Liver (tissue), 3 donors: ENCODE measurements at regions not wholly inside any gene's neighbourhood (a gene's known extent, or its start where the extent isn't known, plus 50 kb on each side); places are given as distances from the start of the nearest gene placed in this dataset.

Experiments
- EGR1 ChIP-seq, 2 donors: IDR thresholded peaks; 2 replicates each; pipeline ENCODE4 v1.6.1; 2016 to 2018; ENCODE audit warnings: antibody characterized with exemption in 2 of 2, low read depth in 2 of 2
- GABPA ChIP-seq, 2 donors: IDR thresholded peaks in 1 of 2; conservative IDR thresholded peaks in 1 of 2; 2 replicates each; pipeline ENCODE4 v1.6.1; 2016; ENCODE audit warnings: antibody characterized with exemption in 2 of 2, mild to moderate bottlenecking in 1 of 2, moderate library complexity in 1 of 2
- JUND ChIP-seq, 2 donors: IDR thresholded peaks; 2 replicates each; pipeline ENCODE4 v1.6.1; 2016; ENCODE audit warnings: antibody characterized with exemption in 2 of 2
- RAD21 ChIP-seq, 2 donors: IDR thresholded peaks; 2 replicates each; pipeline ENCODE4 v1.6.1; 2016; ENCODE audit warnings: antibody characterized with exemption in 2 of 2, mild to moderate bottlenecking in 2 of 2
- RXRA ChIP-seq, 2 donors: IDR thresholded peaks; 2 replicates each; pipeline ENCODE4 v1.6.1; 2017 to 2018; ENCODE audit warnings: antibody characterized with exemption in 2 of 2, mild to moderate bottlenecking in 1 of 2
- TAF1 ChIP-seq: conservative IDR thresholded peaks from 2 replicates; pipeline ENCODE4 v1.6.1; 2016; ENCODE audit warnings: antibody characterized with exemption, mild to moderate bottlenecking
- TF ChIP-seq, protein P1 (sequence below): fragments of 150-350 bp; IDR thresholded peaks from 2 replicates; pipeline ENCODE4 v1.5.1; 2017; ENCODE audit warnings: improper control_type of control experiment, low read depth, low read length; ENCODE audit not compliant: missing input control
- TF ChIP-seq, protein P2 (sequence below): IDR thresholded peaks from 2 replicates; pipeline ENCODE4 v1.6.1; 2016; ENCODE audit warnings: antibody characterized with exemption
- TF ChIP-seq, protein P3 (sequence below): IDR thresholded peaks from 2 replicates; pipeline ENCODE4 v1.6.1; 2016; ENCODE audit warnings: antibody characterized with exemption, mild to moderate bottlenecking
- TF ChIP-seq, protein P4 (sequence below): IDR thresholded peaks from 2 replicates; pipeline ENCODE4 v1.6.1; 2016; ENCODE audit warnings: antibody characterized with exemption
- TF ChIP-seq, protein P5 (sequence below): IDR thresholded peaks from 2 replicates; pipeline ENCODE4 v1.6.1; 2016; ENCODE audit warnings: antibody characterized with exemption
- donor health status: healthy.
- donor health status: healthy.

DNA sequence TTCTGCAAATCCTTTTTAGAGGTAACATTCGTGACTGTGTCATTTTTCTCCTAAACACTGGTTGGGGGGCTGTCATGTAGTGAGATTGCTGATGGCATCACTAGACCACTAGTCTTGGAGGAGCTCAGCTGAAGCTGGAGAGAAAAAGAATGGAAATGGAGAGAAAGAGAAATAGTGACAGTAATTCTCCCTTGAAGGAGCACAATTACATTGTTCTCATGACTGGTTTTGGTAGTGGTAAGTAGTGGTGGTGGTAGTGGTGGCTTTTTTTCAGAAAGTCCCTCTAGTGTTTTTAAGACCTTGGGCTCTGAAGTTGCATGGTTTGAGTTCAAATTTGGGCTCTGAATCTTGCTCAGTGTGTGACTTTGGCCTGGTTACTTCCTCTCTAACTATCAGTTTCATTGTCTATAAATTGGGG lies 99.8 kb downstream of the LARP7 start:
- TF ChIP-seq RXRA (IDR thresholded peaks at IDR 0.05) (no peak), GABPA (IDR thresholded peaks at IDR 0.05 in 1 of 2, conservative IDR thresholded peaks at IDR 0.05 in 1 of 2) (no peak), RAD21 (IDR thresholded peaks at IDR 0.05) (no peak), EGR1 (IDR thresholded peaks at IDR 0.05; ENCODE audit: low read depth in 2 of 2) (no peak), TAF1 (no peak), JUND (IDR thresholded peaks at IDR 0.05) (no peak)
- TF ChIP-seq, protein P1, sequence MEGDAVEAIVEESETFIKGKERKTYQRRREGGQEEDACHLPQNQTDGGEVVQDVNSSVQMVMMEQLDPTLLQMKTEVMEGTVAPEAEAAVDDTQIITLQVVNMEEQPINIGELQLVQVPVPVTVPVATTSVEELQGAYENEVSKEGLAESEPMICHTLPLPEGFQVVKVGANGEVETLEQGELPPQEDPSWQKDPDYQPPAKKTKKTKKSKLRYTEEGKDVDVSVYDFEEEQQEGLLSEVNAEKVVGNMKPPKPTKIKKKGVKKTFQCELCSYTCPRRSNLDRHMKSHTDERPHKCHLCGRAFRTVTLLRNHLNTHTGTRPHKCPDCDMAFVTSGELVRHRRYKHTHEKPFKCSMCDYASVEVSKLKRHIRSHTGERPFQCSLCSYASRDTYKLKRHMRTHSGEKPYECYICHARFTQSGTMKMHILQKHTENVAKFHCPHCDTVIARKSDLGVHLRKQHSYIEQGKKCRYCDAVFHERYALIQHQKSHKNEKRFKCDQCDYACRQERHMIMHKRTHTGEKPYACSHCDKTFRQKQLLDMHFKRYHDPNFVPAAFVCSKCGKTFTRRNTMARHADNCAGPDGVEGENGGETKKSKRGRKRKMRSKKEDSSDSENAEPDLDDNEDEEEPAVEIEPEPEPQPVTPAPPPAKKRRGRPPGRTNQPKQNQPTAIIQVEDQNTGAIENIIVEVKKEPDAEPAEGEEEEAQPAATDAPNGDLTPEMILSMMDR = no peak
- TF ChIP-seq, protein P2, sequence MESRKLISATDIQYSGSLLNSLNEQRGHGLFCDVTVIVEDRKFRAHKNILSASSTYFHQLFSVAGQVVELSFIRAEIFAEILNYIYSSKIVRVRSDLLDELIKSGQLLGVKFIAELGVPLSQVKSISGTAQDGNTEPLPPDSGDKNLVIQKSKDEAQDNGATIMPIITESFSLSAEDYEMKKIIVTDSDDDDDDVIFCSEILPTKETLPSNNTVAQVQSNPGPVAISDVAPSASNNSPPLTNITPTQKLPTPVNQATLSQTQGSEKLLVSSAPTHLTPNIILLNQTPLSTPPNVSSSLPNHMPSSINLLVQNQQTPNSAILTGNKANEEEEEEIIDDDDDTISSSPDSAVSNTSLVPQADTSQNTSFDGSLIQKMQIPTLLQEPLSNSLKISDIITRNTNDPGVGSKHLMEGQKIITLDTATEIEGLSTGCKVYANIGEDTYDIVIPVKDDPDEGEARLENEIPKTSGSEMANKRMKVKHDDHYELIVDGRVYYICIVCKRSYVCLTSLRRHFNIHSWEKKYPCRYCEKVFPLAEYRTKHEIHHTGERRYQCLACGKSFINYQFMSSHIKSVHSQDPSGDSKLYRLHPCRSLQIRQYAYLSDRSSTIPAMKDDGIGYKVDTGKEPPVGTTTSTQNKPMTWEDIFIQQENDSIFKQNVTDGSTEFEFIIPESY = no peak
- TF ChIP-seq, protein P3, sequence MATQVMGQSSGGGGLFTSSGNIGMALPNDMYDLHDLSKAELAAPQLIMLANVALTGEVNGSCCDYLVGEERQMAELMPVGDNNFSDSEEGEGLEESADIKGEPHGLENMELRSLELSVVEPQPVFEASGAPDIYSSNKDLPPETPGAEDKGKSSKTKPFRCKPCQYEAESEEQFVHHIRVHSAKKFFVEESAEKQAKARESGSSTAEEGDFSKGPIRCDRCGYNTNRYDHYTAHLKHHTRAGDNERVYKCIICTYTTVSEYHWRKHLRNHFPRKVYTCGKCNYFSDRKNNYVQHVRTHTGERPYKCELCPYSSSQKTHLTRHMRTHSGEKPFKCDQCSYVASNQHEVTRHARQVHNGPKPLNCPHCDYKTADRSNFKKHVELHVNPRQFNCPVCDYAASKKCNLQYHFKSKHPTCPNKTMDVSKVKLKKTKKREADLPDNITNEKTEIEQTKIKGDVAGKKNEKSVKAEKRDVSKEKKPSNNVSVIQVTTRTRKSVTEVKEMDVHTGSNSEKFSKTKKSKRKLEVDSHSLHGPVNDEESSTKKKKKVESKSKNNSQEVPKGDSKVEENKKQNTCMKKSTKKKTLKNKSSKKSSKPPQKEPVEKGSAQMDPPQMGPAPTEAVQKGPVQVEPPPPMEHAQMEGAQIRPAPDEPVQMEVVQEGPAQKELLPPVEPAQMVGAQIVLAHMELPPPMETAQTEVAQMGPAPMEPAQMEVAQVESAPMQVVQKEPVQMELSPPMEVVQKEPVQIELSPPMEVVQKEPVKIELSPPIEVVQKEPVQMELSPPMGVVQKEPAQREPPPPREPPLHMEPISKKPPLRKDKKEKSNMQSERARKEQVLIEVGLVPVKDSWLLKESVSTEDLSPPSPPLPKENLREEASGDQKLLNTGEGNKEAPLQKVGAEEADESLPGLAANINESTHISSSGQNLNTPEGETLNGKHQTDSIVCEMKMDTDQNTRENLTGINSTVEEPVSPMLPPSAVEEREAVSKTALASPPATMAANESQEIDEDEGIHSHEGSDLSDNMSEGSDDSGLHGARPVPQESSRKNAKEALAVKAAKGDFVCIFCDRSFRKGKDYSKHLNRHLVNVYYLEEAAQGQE = no peak
- TF ChIP-seq, protein P4, sequence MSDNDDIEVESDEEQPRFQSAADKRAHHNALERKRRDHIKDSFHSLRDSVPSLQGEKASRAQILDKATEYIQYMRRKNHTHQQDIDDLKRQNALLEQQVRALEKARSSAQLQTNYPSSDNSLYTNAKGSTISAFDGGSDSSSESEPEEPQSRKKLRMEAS = no peak
- TF ChIP-seq, protein P5, sequence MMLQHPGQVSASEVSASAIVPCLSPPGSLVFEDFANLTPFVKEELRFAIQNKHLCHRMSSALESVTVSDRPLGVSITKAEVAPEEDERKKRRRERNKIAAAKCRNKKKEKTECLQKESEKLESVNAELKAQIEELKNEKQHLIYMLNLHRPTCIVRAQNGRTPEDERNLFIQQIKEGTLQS = no peak
